ENCODE measurements at regions not wholly inside any gene's neighbourhood (a gene's known extent, or its start where the extent isn't known, plus 50 kb on each side); places are given as distances from the start of the nearest gene placed in this dataset.

- Histone ChIP-seq H3K27ac (replicated peaks) (no peak overlapping the region), H3K4me3 (replicated peaks; ENCODE audit: insufficient read depth, low read length) (no peak overlapping the region), H3K27me3 (ENCODE audit: insufficient read depth, poor library complexity, severe bottlenecking) (no peaks in the 10 kb centered on the region)
- TF ChIP-seq SPI1 (IDR thresholded peaks at IDR 0.05; ENCODE audit: borderline replicate concordance, low read depth), result no peak
- TF ChIP-seq, protein P1, sequence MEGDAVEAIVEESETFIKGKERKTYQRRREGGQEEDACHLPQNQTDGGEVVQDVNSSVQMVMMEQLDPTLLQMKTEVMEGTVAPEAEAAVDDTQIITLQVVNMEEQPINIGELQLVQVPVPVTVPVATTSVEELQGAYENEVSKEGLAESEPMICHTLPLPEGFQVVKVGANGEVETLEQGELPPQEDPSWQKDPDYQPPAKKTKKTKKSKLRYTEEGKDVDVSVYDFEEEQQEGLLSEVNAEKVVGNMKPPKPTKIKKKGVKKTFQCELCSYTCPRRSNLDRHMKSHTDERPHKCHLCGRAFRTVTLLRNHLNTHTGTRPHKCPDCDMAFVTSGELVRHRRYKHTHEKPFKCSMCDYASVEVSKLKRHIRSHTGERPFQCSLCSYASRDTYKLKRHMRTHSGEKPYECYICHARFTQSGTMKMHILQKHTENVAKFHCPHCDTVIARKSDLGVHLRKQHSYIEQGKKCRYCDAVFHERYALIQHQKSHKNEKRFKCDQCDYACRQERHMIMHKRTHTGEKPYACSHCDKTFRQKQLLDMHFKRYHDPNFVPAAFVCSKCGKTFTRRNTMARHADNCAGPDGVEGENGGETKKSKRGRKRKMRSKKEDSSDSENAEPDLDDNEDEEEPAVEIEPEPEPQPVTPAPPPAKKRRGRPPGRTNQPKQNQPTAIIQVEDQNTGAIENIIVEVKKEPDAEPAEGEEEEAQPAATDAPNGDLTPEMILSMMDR (IDR thresholded peaks at IDR 0.05; ENCODE audit: insufficient read depth, low read length), result no peak
- TF ChIP-seq, protein P2, sequence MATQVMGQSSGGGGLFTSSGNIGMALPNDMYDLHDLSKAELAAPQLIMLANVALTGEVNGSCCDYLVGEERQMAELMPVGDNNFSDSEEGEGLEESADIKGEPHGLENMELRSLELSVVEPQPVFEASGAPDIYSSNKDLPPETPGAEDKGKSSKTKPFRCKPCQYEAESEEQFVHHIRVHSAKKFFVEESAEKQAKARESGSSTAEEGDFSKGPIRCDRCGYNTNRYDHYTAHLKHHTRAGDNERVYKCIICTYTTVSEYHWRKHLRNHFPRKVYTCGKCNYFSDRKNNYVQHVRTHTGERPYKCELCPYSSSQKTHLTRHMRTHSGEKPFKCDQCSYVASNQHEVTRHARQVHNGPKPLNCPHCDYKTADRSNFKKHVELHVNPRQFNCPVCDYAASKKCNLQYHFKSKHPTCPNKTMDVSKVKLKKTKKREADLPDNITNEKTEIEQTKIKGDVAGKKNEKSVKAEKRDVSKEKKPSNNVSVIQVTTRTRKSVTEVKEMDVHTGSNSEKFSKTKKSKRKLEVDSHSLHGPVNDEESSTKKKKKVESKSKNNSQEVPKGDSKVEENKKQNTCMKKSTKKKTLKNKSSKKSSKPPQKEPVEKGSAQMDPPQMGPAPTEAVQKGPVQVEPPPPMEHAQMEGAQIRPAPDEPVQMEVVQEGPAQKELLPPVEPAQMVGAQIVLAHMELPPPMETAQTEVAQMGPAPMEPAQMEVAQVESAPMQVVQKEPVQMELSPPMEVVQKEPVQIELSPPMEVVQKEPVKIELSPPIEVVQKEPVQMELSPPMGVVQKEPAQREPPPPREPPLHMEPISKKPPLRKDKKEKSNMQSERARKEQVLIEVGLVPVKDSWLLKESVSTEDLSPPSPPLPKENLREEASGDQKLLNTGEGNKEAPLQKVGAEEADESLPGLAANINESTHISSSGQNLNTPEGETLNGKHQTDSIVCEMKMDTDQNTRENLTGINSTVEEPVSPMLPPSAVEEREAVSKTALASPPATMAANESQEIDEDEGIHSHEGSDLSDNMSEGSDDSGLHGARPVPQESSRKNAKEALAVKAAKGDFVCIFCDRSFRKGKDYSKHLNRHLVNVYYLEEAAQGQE (IDR thresholded peaks at IDR 0.05; ENCODE audit: insufficient replicate concordance, low read depth), result no peak
- TF ChIP-seq GABPA (IDR thresholded peaks at IDR 0.05; ENCODE audit: low read depth), result no peak
- TF ChIP-seq POLR2AphosphoS5 (IDR thresholded peaks at IDR 0.05; ENCODE audit: low read depth), result no peak
- DNase-seq (ENCODE audit: low read depth in 1 of 2, low spot score in 1 of 2), result no peak
Observed at GRCh38 chr13:90902255-90902654, 445.2 kb upstream of the MIR17HG start.

DNA sequence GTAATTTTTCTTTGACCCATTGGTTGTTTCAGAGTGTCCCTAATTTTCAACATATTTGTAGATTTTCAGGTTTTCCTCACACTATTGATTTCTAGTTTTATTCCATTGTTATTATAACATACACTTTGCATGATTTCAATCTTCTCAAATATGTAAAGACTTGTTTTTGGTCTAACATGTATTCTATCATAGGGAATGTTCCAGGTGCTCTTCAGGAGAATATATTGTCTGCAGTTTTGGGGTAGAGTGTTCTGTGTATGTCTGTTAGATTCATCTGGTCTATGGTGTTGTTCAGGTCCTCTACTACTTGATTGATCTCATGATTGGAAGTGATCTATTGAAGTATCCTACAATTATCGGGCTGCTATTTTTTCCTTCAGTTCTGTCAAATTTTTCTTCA lies 440.9 kb upstream of the MIR17HG start:
- no peaks in the 10 kb centered on the region for H3K27me3 ChIP-seq (ENCODE audit: insufficient read depth, poor library complexity, severe bottlenecking)
- TF ChIP-seq SPI1 (IDR thresholded peaks at IDR 0.05; ENCODE audit: borderline replicate concordance, low read depth) (no peak), GABPA (IDR thresholded peaks at IDR 0.05; ENCODE audit: low read depth) (no peak), POLR2AphosphoS5 (IDR thresholded peaks at IDR 0.05; ENCODE audit: low read depth) (no peak)
- TF ChIP-seq, protein P2 (IDR thresholded peaks at IDR 0.05; ENCODE audit: insufficient replicate concordance, low read depth), result no peak
- TF ChIP-seq, protein P1 (IDR thresholded peaks at IDR 0.05; ENCODE audit: insufficient read depth, low read length), result no peak
- DNase-seq (ENCODE audit: low read depth in 1 of 2, low spot score in 1 of 2), result no peak
- no peak overlapping the region for H3K27ac ChIP-seq (replicated peaks)
- H3K4me3 ChIP-seq (replicated peaks; ENCODE audit: insufficient read depth, low read length), result no peak overlapping the region

DNA sequence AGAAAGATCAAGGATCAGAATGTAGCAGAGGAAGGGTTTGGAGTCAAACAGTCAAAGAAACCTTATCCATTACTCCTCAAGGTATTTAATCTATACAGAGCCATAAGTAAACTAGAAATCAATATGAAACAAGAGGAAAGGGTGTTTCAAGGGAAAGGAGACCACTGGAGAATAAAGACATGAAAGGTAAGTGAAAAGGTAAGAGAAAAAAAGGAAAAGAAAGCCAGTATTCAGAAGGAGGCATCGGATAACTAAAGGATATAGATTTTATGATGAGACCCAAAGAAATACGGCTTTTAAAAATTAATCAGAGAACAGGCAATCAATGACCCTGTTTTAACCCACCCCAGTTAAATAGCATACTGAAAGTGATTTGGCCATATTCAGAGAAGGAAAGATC lies 438.7 kb upstream of the MIR17HG start:
- no peak overlapping the region for H3K4me3 ChIP-seq (replicated peaks; ENCODE audit: insufficient read depth, low read length)
- TF ChIP-seq, protein P1 (IDR thresholded peaks at IDR 0.05; ENCODE audit: insufficient read depth, low read length), result no peak
- no peak for TF ChIP-seq POLR2AphosphoS5 (IDR thresholded peaks at IDR 0.05; ENCODE audit: low read depth)
- TF ChIP-seq, protein P2 (IDR thresholded peaks at IDR 0.05; ENCODE audit: insufficient replicate concordance, low read depth), result no peak
- TF ChIP-seq SPI1 (IDR thresholded peaks at IDR 0.05; ENCODE audit: borderline replicate concordance, low read depth), result no peak
- TF ChIP-seq GABPA (IDR thresholded peaks at IDR 0.05; ENCODE audit: low read depth), result no peak
- no peaks in the 10 kb centered on the region for H3K27me3 ChIP-seq (ENCODE audit: insufficient read depth, poor library complexity, severe bottlenecking)
- DNase-seq (ENCODE audit: low read depth in 1 of 2, low spot score in 1 of 2), result no peak
- H3K27ac ChIP-seq (replicated peaks), result no peak overlapping the region
